B cell (primary cell): ENCODE measurements at regions not wholly inside any gene's neighbourhood (a gene's known extent, or its start where the extent isn't known, plus 50 kb on each side); places are given as distances from the start of the nearest gene placed in this dataset.
"Not testable (repeated sequence)": the region's sequence is repeated elsewhere in the genome, so short reads cannot be mapped to it uniquely, and the experiment has no call there.

Experiments
- EZH2 ChIP-seq: IDR thresholded peaks from 2 replicates; pipeline ENCODE4 v1.6.1; 2012; ENCODE audit warnings: borderline replicate concordance, low read depth, mild to moderate bottlenecking, moderate library complexity, low read length; ENCODE audit not compliant: insufficient read depth, poor library complexity, severe bottlenecking
- TF ChIP-seq, protein P1 (sequence below): fragments of 200-600 bp; IDR thresholded peaks from one replicate; pipeline ENCODE4 v1.8.0; 2022; ENCODE audit warnings: antibody characterized with exemption, mild to moderate bottlenecking

DNA sequence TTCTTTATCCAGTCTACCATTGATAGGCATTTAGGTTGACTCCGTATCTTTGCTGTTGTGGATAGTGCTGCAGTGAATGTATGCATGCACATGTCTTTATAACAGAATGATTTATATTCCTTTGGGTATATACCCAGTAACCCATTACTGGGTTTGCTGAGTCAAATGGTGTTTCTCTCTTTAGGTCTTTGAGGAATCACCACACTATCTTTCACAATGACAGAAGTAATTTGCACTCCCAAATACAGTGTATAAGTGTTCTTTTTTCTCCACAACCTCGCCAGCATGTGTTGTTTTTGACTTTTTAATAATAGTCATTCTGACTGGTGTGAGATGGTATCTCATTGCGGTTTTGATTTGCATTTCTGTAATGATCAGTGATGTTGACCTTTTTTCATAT, 271.3 kb downstream of the SV2B start:
- TF ChIP-seq, protein P1, sequence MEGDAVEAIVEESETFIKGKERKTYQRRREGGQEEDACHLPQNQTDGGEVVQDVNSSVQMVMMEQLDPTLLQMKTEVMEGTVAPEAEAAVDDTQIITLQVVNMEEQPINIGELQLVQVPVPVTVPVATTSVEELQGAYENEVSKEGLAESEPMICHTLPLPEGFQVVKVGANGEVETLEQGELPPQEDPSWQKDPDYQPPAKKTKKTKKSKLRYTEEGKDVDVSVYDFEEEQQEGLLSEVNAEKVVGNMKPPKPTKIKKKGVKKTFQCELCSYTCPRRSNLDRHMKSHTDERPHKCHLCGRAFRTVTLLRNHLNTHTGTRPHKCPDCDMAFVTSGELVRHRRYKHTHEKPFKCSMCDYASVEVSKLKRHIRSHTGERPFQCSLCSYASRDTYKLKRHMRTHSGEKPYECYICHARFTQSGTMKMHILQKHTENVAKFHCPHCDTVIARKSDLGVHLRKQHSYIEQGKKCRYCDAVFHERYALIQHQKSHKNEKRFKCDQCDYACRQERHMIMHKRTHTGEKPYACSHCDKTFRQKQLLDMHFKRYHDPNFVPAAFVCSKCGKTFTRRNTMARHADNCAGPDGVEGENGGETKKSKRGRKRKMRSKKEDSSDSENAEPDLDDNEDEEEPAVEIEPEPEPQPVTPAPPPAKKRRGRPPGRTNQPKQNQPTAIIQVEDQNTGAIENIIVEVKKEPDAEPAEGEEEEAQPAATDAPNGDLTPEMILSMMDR: not testable (repeated sequence)
- TF ChIP-seq EZH2: not testable (repeated sequence)
